ENCODE measurements at regions not wholly inside any gene's neighbourhood (a gene's known extent, or its start where the extent isn't known, plus 50 kb on each side); places are given as distances from the start of the nearest gene placed in this dataset.

- no peak for DNase-seq (ENCODE audit: low read depth in 2 of 2)
- H3K9me3 ChIP-seq (ENCODE audit: control insufficient read depth, insufficient read depth, low read depth, low read length) = no peaks in the 10 kb centered on the region
- no peaks in the 10 kb centered on the region for H3K27me3 ChIP-seq (ENCODE audit: control insufficient read depth, insufficient read depth, low read length)
- H3K79me2 ChIP-seq (ENCODE audit: control insufficient read depth, insufficient read depth, low read length) = no peaks in the 10 kb centered on the region
- no peak overlapping the region for H2AFZ ChIP-seq (ENCODE audit: low read length)
- no peak overlapping the region for H3K4me2 ChIP-seq (ENCODE audit: extremely low read depth, insufficient read depth, low read length)
- no peak overlapping the region for H3K4me3 ChIP-seq (replicated peaks in 1 of 4; ENCODE audit: control extremely low read depth in 1 of 4, insufficient read depth in 1 of 4, low read depth in 3 of 4, low read length in 4 of 4)
- H3K36me3 ChIP-seq (ENCODE audit: control insufficient read depth, insufficient read depth, low read length) = no peaks in the 10 kb centered on the region
- no peaks in the 10 kb centered on the region for H4K20me1 ChIP-seq (ENCODE audit: control insufficient read depth, extremely low read depth, insufficient read depth, low read length)
- H3K27ac ChIP-seq (ENCODE audit: insufficient read depth, low read length) = no peak overlapping the region
- no peak overlapping the region for H3K9ac ChIP-seq (ENCODE audit: insufficient read depth, low read length)
- no peaks in the 10 kb centered on the region for H3K4me1 ChIP-seq (ENCODE audit: control insufficient read depth, extremely low read depth, insufficient read depth, low read length)
- TF ChIP-seq EZH2 (IDR thresholded peaks at IDR 0.05; ENCODE audit: low read length, missing control alignments) = no peak
Observed at GRCh38 chr15:54820098-54820497, 376.6 kb downstream of the RSL24D1 start.

GRCh38 chr15:54816401-54816800 lies 380.3 kb downstream of the RSL24D1 start:
- DNase-seq (ENCODE audit: low read depth in 2 of 2) = no peak
- Histone ChIP-seq H4K20me1 (ENCODE audit: control insufficient read depth, extremely low read depth, insufficient read depth, low read length) (no peaks in the 10 kb centered on the region), H3K27ac (ENCODE audit: insufficient read depth, low read length) (no peak overlapping the region), H3K4me3 (replicated peaks in 1 of 4; ENCODE audit: control extremely low read depth in 1 of 4, insufficient read depth in 1 of 4, low read depth in 3 of 4, low read length in 4 of 4) (no peak overlapping the region), H3K9me3 (ENCODE audit: control insufficient read depth, insufficient read depth, low read depth, low read length) (no peaks in the 10 kb centered on the region), H3K79me2 (ENCODE audit: control insufficient read depth, insufficient read depth, low read length) (no peaks in the 10 kb centered on the region), H3K4me1 (ENCODE audit: control insufficient read depth, extremely low read depth, insufficient read depth, low read length) (no peaks in the 10 kb centered on the region), H2AFZ (ENCODE audit: low read length) (no peak overlapping the region), H3K36me3 (ENCODE audit: control insufficient read depth, insufficient read depth, low read length) (no peaks in the 10 kb centered on the region), H3K9ac (ENCODE audit: insufficient read depth, low read length) (no peak overlapping the region), H3K4me2 (ENCODE audit: extremely low read depth, insufficient read depth, low read length) (no peak overlapping the region), H3K27me3 (ENCODE audit: control insufficient read depth, insufficient read depth, low read length) (no peaks in the 10 kb centered on the region)
- no peak for TF ChIP-seq EZH2 (IDR thresholded peaks at IDR 0.05; ENCODE audit: low read length, missing control alignments)
- no peak for TF ChIP-seq CTCF (conservative IDR thresholded peaks at IDR 0.05 in 1 of 2, IDR thresholded peaks at IDR 0.05 in 1 of 2; ENCODE audit: low read depth in 1 of 2, low read length in 2 of 2)

GRCh38 chr15:54815556-54815955 lies 381.2 kb downstream of the RSL24D1 start:
- H4K20me1 ChIP-seq (ENCODE audit: control insufficient read depth, extremely low read depth, insufficient read depth, low read length) = no peaks in the 10 kb centered on the region
- H3K79me2 ChIP-seq (ENCODE audit: control insufficient read depth, insufficient read depth, low read length) = no peaks in the 10 kb centered on the region
- no peaks in the 10 kb centered on the region for H3K36me3 ChIP-seq (ENCODE audit: control insufficient read depth, insufficient read depth, low read length)
- no peak overlapping the region for H3K9ac ChIP-seq (ENCODE audit: insufficient read depth, low read length)
- H3K4me1 ChIP-seq (ENCODE audit: control insufficient read depth, extremely low read depth, insufficient read depth, low read length) = no peaks in the 10 kb centered on the region
- H3K4me3 ChIP-seq (replicated peaks in 1 of 4; ENCODE audit: control extremely low read depth in 1 of 4, insufficient read depth in 1 of 4, low read depth in 3 of 4, low read length in 4 of 4) = no peak overlapping the region
- no peak overlapping the region for H3K27ac ChIP-seq (ENCODE audit: insufficient read depth, low read length)
- H3K9me3 ChIP-seq (ENCODE audit: control insufficient read depth, insufficient read depth, low read depth, low read length) = no peaks in the 10 kb centered on the region
- TF ChIP-seq EZH2 (IDR thresholded peaks at IDR 0.05; ENCODE audit: low read length, missing control alignments) (no peak), CTCF (conservative IDR thresholded peaks at IDR 0.05 in 1 of 2, IDR thresholded peaks at IDR 0.05 in 1 of 2; ENCODE audit: low read depth in 1 of 2, low read length in 2 of 2) (no peak)
- no peak overlapping the region for H3K4me2 ChIP-seq (ENCODE audit: extremely low read depth, insufficient read depth, low read length)
- H2AFZ ChIP-seq (ENCODE audit: low read length) = no peak overlapping the region
- no peak for DNase-seq (ENCODE audit: low read depth in 2 of 2)
- H3K27me3 ChIP-seq (ENCODE audit: control insufficient read depth, insufficient read depth, low read length) = no peaks in the 10 kb centered on the region

Measured in fibroblast of lung (primary cell).